WTC11 (cell line): ENCODE measurements at regions not wholly inside any gene's neighbourhood (a gene's known extent, or its start where the extent isn't known, plus 50 kb on each side); places are given as distances from the start of the nearest gene placed in this dataset.

Experiments
- ATAC-seq: fragments of 200-7000 bp; cut with Tn5 transposase; 2 replicates; pipeline ENCODE4 v1.10.0; 2021; ENCODE audit warnings: mild to moderate bottlenecking, moderate library complexity
- CTCF ChIA-PET: fragments of 300-600 bp; sonication (Branson Sonifier 250); formaldehyde crosslinking; loops from one replicate; lab custom pipeline; 2021; ENCODE audit warnings: antibody characterized with exemption; lab: Charles Lee
- POLR2A ChIA-PET: fragments of 350-600 bp; sonication (Branson Sonifier 250); formaldehyde crosslinking; loops from one replicate; lab custom pipeline; 2021; ENCODE audit warnings: antibody characterized with exemption; lab: Charles Lee
- DNase-seq: peaks from one replicate; pipeline ENCODE4 v3.0.0; 2021; ENCODE audit warnings: low spot score
- H3K27ac Mint-ChIP-seq: 2 replicates; pipeline ENCODE4 v1.8.0; 2021; ENCODE audit warnings: mixed read lengths
- H3K27me3 Mint-ChIP-seq: 2 replicates; pipeline ENCODE4 v1.8.0; 2021; ENCODE audit warnings: low read depth, mild to moderate bottlenecking, moderate library complexity, mixed read lengths
- H3K36me3 Mint-ChIP-seq: 2 replicates; pipeline ENCODE4 v1.8.0; 2021; ENCODE audit warnings: mixed read lengths
- H3K4me1 Mint-ChIP-seq: 2 replicates; pipeline ENCODE4 v1.8.0; 2022; ENCODE audit warnings: mixed read lengths
- H3K4me3 Mint-ChIP-seq: 2 replicates; pipeline ENCODE4 v1.8.0; 2021; ENCODE audit warnings: mild to moderate bottlenecking, moderate library complexity, mixed read lengths
- H3K9me3 Mint-ChIP-seq: 2 replicates; pipeline ENCODE4 v1.8.0; 2021; ENCODE audit warnings: mixed read lengths
- E2F4 ChIP-seq: sonication (generic); formaldehyde crosslinking; IDR thresholded peaks from 2 replicates; pipeline ENCODE4 v1.8.1; 2022; ENCODE audit warnings: low read depth, mild to moderate bottlenecking, moderate library complexity, missing genetic modification reagents, borderline replicate concordance
- FOXP1 ChIP-seq: sonication (generic); formaldehyde crosslinking; IDR thresholded peaks from 2 replicates; pipeline ENCODE4 v1.8.0; 2022; ENCODE audit warnings: missing genetic modification reagents, mild to moderate bottlenecking, moderate library complexity, borderline replicate concordance
- IRF2 ChIP-seq: sonication (generic); formaldehyde crosslinking; IDR thresholded peaks from 2 replicates; pipeline ENCODE4 v1.8.0; 2022; ENCODE audit warnings: low read depth, missing genetic modification reagents, borderline replicate concordance
- NFYB ChIP-seq: sonication (generic); formaldehyde crosslinking; conservative IDR thresholded peaks from 2 replicates; pipeline ENCODE4 v1.8.0; 2022; ENCODE audit warnings: low read depth, missing genetic modification reagents
- NR1H2 ChIP-seq: sonication (generic); formaldehyde crosslinking; IDR thresholded peaks from 2 replicates; pipeline ENCODE4 v1.9.0; 2021; ENCODE audit warnings: mild to moderate bottlenecking, moderate library complexity, missing genetic modification reagents
- RELA ChIP-seq: sonication (generic); formaldehyde crosslinking; IDR thresholded peaks from 2 replicates; pipeline ENCODE4 v1.8.1; 2022; ENCODE audit warnings: missing genetic modification reagents, mild to moderate bottlenecking, borderline replicate concordance
- SMAD4 ChIP-seq: sonication (generic); formaldehyde crosslinking; IDR thresholded peaks from 2 replicates; pipeline ENCODE4 v1.8.0; 2022; ENCODE audit warnings: mild to moderate bottlenecking, missing genetic modification reagents
- SP1 ChIP-seq: sonication (generic); formaldehyde crosslinking; conservative IDR thresholded peaks from 2 replicates; pipeline ENCODE4 v1.8.1; 2022; ENCODE audit warnings: missing genetic modification reagents
- TEAD1 ChIP-seq: sonication (generic); formaldehyde crosslinking; IDR thresholded peaks from 2 replicates; pipeline ENCODE4 v1.8.0; 2022; ENCODE audit warnings: mild to moderate bottlenecking, missing genetic modification reagents
- TEAD4 ChIP-seq: sonication (generic); formaldehyde crosslinking; IDR thresholded peaks from 2 replicates; pipeline ENCODE4 v1.8.0; 2022; ENCODE audit warnings: mild to moderate bottlenecking, missing genetic modification reagents
- USF1 ChIP-seq: sonication (generic); formaldehyde crosslinking; IDR thresholded peaks from 2 replicates; pipeline ENCODE4 v1.8.0; 2022; ENCODE audit warnings: mild to moderate bottlenecking, missing genetic modification reagents
- ZNF219 ChIP-seq: sonication (generic); formaldehyde crosslinking; IDR thresholded peaks from 2 replicates; pipeline ENCODE4 v1.8.0; 2023; ENCODE audit warnings: missing genetic modification reagents, mild to moderate bottlenecking, borderline replicate concordance
- ZNF232 ChIP-seq: sonication (generic); formaldehyde crosslinking; IDR thresholded peaks from 2 replicates; pipeline ENCODE4 v1.8.0; 2022; ENCODE audit warnings: mild to moderate bottlenecking, missing genetic modification reagents
- ZNF396 ChIP-seq: fragments of 250-450 bp; sonication (Bioruptor Pico); IDR thresholded peaks from 2 replicates; pipeline ENCODE4 v1.8.0; 2021; ENCODE audit warnings: mild to moderate bottlenecking, moderate library complexity, borderline replicate concordance
- TF ChIP-seq, protein P1 (sequence below): fragments of 250-450 bp; sonication (Bioruptor Pico); IDR thresholded peaks from 2 replicates; pipeline ENCODE4 v1.9.0; 2021; ENCODE audit warnings: mild to moderate bottlenecking
- TF ChIP-seq, protein P2 (sequence below): sonication (generic); formaldehyde crosslinking; IDR thresholded peaks from 2 replicates; pipeline ENCODE4 v1.8.0; 2022; ENCODE audit warnings: mild to moderate bottlenecking, missing genetic modification reagents
- TF ChIP-seq, protein P3 (sequence below): sonication (generic); formaldehyde crosslinking; IDR thresholded peaks from 2 replicates; pipeline ENCODE4 v1.8.0; 2023; ENCODE audit warnings: missing genetic modification reagents
- TF ChIP-seq, protein P4 (sequence below): fragments of 200-600 bp; IDR thresholded peaks from 2 replicates; pipeline ENCODE4 v1.8.0; 2022; ENCODE audit warnings: antibody characterized with exemption
- TF ChIP-seq, protein P5 (sequence below): sonication (generic); formaldehyde crosslinking; IDR thresholded peaks from 2 replicates; pipeline ENCODE4 v1.8.1; 2023; ENCODE audit warnings: mild to moderate bottlenecking, missing genetic modification reagents

- ATAC-seq: no peak
These were observed 142.2 kb downstream of the HERPUD2 start for GRCh38 chr7:35552691-35553090.

DNA sequence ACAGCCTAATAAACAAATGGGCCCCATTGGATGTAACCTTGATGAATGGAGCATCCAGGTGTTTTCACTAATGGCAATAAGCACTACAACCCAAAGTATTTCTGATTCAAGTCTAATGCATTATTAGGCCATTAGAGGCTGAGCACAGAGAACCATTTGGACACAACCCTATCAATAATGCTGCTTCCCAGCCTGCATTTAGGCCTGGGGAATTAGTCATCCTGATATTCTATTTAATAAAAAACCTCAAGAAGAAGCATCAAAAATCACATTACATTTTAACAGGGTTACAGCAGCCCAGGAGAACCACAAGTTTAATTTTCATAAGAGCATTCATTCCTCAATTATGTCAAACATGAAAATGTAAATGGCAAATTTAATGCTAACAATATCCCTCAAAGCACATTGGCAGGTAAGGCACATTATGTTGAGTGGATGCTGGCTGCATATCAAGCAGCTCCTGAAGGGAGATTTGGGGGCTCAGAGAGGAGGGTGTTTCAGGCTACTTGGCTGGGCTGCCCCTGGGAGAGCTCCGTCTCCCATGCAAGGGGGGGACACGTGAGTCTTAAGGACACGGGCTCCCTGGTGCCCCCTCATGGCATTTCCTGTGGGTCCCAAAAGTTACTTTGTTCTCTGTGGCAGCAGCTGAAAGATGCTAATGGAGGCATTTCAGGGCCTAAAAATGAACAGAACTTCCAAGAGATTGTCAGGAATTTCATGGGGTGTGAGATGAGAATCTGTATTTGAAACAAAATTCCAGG is 143.4 kb downstream of the HERPUD2 start:
- DNase-seq (peak; percentile 19), ATAC-seq (peak; percentile 73)
- Mint-ChIP-seq H3K27me3 (no peaks in the 10 kb centered on the region), H3K9me3 (no peaks in the 10 kb centered on the region), H3K36me3 (no peaks in the 10 kb centered on the region), H3K4me3 (no peak overlapping the region), H3K27ac (no peak overlapping the region), H3K4me1 (no peaks in the 10 kb centered on the region)
- no peak for TF ChIP-seq TEAD1
- TF ChIP-seq USF1 (CRISPR knock-in tag): peak; percentile 46; the same call in 1 of the 2 replicates
- POLR2A ChIA-PET: no interaction called here
- CTCF ChIA-PET: interaction anchor here (0.8 to 2.4 kb wide), 4 partner anchors 18 to 42 kb away, joined by 3 to 8 read pairs (median 4); no protein-coding TSS in a partner anchor

More at GRCh38 chr7:35552691-35553090, 142.2 kb downstream of the HERPUD2 start:
- Mint-ChIP-seq H3K36me3 (no peaks in the 10 kb centered on the region), H3K27me3 (no peaks in the 10 kb centered on the region), H3K4me3 (no peak overlapping the region), H3K27ac (no peak overlapping the region), H3K4me1 (no peaks in the 10 kb centered on the region; the same call in 1 of the 2 replicates), H3K9me3 (no peaks in the 10 kb centered on the region)
- CTCF ChIA-PET: interaction anchor here (1.9 to 2.4 kb wide), 2 partner anchors 15 to 32 kb away, joined by 7 to 8 read pairs; no protein-coding TSS in a partner anchor
- TF ChIP-seq, protein P1, sequence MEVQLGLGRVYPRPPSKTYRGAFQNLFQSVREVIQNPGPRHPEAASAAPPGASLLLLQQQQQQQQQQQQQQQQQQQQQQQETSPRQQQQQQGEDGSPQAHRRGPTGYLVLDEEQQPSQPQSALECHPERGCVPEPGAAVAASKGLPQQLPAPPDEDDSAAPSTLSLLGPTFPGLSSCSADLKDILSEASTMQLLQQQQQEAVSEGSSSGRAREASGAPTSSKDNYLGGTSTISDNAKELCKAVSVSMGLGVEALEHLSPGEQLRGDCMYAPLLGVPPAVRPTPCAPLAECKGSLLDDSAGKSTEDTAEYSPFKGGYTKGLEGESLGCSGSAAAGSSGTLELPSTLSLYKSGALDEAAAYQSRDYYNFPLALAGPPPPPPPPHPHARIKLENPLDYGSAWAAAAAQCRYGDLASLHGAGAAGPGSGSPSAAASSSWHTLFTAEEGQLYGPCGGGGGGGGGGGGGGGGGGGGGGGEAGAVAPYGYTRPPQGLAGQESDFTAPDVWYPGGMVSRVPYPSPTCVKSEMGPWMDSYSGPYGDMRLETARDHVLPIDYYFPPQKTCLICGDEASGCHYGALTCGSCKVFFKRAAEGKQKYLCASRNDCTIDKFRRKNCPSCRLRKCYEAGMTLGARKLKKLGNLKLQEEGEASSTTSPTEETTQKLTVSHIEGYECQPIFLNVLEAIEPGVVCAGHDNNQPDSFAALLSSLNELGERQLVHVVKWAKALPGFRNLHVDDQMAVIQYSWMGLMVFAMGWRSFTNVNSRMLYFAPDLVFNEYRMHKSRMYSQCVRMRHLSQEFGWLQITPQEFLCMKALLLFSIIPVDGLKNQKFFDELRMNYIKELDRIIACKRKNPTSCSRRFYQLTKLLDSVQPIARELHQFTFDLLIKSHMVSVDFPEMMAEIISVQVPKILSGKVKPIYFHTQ (CRISPR knock-in tag): no peak
- TF ChIP-seq ZNF396: no peak
- TF ChIP-seq ZNF232: no peak
- TF ChIP-seq NR1H2: no peak
- no peak for TF ChIP-seq IRF2 (CRISPR knock-in tag)
- TF ChIP-seq, protein P2, sequence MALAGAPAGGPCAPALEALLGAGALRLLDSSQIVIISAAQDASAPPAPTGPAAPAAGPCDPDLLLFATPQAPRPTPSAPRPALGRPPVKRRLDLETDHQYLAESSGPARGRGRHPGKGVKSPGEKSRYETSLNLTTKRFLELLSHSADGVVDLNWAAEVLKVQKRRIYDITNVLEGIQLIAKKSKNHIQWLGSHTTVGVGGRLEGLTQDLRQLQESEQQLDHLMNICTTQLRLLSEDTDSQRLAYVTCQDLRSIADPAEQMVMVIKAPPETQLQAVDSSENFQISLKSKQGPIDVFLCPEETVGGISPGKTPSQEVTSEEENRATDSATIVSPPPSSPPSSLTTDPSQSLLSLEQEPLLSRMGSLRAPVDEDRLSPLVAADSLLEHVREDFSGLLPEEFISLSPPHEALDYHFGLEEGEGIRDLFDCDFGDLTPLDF (CRISPR knock-in tag): no peak
- no peak for TF ChIP-seq TEAD4 (CRISPR knock-in tag)
- no peak for TF ChIP-seq RELA (CRISPR knock-in tag)
- TF ChIP-seq ZNF219 (CRISPR knock-in tag): no peak
- POLR2A ChIA-PET: no interaction called here
- no peak for DNase-seq

DNA sequence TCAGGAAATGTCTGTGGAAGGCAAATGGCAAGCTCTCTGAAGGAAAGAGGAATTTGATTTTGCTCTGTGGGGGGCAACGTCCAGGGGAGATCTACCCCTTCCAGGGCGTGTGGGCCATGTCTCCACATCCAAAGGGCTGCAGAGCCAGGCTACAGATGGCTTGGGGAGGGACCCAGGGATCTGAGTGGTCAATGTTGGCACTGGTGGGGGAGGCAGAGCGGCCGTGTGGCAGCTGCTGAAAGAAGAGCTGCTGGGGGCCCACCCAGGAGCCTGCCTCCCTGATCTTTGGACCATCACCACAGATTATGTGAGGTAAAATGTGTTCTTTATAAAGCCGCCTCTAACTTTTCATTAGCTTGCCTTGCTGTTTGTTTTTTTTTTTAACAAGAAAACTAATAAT is 144.1 kb downstream of the HERPUD2 start:
- CTCF ChIA-PET: interaction anchor here (1.1 to 2.4 kb wide), 2 partner anchors 18 to 30 kb away, joined by 4 to 8 read pairs; no protein-coding TSS in a partner anchor
- TF ChIP-seq E2F4 (CRISPR knock-in tag) (no peak), FOXP1 (CRISPR knock-in tag) (no peak), SP1 (no peak), SMAD4 (CRISPR knock-in tag) (no peak), ZNF232 (no peak), NFYB (no peak)
- TF ChIP-seq, protein P3, sequence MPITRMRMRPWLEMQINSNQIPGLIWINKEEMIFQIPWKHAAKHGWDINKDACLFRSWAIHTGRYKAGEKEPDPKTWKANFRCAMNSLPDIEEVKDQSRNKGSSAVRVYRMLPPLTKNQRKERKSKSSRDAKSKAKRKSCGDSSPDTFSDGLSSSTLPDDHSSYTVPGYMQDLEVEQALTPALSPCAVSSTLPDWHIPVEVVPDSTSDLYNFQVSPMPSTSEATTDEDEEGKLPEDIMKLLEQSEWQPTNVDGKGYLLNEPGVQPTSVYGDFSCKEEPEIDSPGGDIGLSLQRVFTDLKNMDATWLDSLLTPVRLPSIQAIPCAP: no peak
- TF ChIP-seq, protein P4, sequence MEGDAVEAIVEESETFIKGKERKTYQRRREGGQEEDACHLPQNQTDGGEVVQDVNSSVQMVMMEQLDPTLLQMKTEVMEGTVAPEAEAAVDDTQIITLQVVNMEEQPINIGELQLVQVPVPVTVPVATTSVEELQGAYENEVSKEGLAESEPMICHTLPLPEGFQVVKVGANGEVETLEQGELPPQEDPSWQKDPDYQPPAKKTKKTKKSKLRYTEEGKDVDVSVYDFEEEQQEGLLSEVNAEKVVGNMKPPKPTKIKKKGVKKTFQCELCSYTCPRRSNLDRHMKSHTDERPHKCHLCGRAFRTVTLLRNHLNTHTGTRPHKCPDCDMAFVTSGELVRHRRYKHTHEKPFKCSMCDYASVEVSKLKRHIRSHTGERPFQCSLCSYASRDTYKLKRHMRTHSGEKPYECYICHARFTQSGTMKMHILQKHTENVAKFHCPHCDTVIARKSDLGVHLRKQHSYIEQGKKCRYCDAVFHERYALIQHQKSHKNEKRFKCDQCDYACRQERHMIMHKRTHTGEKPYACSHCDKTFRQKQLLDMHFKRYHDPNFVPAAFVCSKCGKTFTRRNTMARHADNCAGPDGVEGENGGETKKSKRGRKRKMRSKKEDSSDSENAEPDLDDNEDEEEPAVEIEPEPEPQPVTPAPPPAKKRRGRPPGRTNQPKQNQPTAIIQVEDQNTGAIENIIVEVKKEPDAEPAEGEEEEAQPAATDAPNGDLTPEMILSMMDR: no peak
- TF ChIP-seq, protein P5, sequence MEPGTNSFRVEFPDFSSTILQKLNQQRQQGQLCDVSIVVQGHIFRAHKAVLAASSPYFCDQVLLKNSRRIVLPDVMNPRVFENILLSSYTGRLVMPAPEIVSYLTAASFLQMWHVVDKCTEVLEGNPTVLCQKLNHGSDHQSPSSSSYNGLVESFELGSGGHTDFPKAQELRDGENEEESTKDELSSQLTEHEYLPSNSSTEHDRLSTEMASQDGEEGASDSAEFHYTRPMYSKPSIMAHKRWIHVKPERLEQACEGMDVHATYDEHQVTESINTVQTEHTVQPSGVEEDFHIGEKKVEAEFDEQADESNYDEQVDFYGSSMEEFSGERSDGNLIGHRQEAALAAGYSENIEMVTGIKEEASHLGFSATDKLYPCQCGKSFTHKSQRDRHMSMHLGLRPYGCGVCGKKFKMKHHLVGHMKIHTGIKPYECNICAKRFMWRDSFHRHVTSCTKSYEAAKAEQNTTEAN (CRISPR knock-in tag): no peak

More for the DNA sequence above, 144.1 kb downstream of the HERPUD2 start:
- Mint-ChIP-seq H3K9me3 (no peaks in the 10 kb centered on the region), H3K4me1 (no peaks in the 10 kb centered on the region), H3K27ac (no peak overlapping the region), H3K36me3 (no peaks in the 10 kb centered on the region), H3K4me3 (no peak overlapping the region), H3K27me3 (no peaks in the 10 kb centered on the region)
- no peak for DNase-seq
- no peak for ATAC-seq
- POLR2A ChIA-PET: no interaction called here
